Astrocyte (in vitro differentiated cells and primary cell): ENCODE measurements at regions not wholly inside any gene's neighbourhood (a gene's known extent, or its start where the extent isn't known, plus 50 kb on each side); places are given as distances from the start of the nearest gene placed in this dataset.

Experiments used
- CTCF ChIP-seq: IDR thresholded peaks from 2 replicates; pipeline ENCODE4 v1.5.1; 2011; ENCODE audit warnings: low read depth, mild to moderate bottlenecking, inconsistent platforms, low read length, moderate library complexity; ENCODE audit not compliant: insufficient read depth
- EZH2 ChIP-seq: IDR thresholded peaks from 2 replicates; pipeline ENCODE4 v1.6.1; 2012; ENCODE audit warnings: mild to moderate bottlenecking, low read length, inconsistent platforms; ENCODE audit not compliant: insufficient read depth

GRCh38 chr2:144012304-144012703 is 507.6 kb downstream of the ZEB2 start:
- no peak for TF ChIP-seq CTCF
- no peak for TF ChIP-seq EZH2
